ENCODE measurements at regions not wholly inside any gene's neighbourhood (a gene's known extent, or its start where the extent isn't known, plus 50 kb on each side); places are given as distances from the start of the nearest gene placed in this dataset.

DNA sequence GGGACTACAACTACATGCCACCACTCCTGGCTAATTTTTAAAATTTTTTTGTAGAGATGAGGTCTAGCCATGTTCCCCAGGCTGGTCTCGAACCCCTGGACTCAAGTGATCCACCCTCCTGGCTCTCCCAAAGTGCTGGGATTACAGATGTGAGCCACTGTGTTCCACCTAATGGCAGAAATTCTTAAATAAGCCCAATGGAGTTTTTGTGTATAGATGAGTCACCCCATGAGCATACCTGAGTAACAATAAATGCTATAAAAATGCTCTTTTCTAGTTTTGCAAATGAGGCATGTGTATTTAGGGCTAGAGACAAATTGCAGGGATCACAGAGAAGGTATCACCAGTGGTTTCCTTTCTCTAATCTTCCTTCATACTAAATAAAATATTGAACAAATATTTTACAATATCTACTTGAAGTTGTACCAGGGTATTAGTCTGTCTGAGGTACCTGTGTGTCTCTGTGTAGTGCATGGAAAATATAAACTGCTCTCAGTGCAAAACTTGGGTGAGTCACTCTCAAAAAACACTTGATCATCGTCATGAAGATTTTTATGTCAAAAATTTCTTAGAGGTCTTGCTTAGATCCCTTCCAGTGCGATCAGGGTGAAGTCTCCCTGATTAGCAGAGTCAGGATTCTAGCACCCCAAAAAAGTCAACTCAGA lies 337.1 kb upstream of the MMADHC start:
- no peak for TF ChIP-seq POLR2A (IDR thresholded peaks at IDR 0.05)
- TF ChIP-seq, protein P1, sequence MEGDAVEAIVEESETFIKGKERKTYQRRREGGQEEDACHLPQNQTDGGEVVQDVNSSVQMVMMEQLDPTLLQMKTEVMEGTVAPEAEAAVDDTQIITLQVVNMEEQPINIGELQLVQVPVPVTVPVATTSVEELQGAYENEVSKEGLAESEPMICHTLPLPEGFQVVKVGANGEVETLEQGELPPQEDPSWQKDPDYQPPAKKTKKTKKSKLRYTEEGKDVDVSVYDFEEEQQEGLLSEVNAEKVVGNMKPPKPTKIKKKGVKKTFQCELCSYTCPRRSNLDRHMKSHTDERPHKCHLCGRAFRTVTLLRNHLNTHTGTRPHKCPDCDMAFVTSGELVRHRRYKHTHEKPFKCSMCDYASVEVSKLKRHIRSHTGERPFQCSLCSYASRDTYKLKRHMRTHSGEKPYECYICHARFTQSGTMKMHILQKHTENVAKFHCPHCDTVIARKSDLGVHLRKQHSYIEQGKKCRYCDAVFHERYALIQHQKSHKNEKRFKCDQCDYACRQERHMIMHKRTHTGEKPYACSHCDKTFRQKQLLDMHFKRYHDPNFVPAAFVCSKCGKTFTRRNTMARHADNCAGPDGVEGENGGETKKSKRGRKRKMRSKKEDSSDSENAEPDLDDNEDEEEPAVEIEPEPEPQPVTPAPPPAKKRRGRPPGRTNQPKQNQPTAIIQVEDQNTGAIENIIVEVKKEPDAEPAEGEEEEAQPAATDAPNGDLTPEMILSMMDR (IDR thresholded peaks at IDR 0.05 in 8 of 11, conservative IDR thresholded peaks at IDR 0.05 in 3 of 11) = no peak

All from spleen (tissue), 7 donors.